K562 (cell line): ENCODE measurements at regions not wholly inside any gene's neighbourhood (a gene's known extent, or its start where the extent isn't known, plus 50 kb on each side); places are given as distances from the start of the nearest gene placed in this dataset.

Experiments
- ATAC-seq: fragments of 200-7000 bp; cut with Tn5 transposase; 3 replicates; pipeline ENCODE4 v1.9.1; 2020; ENCODE audit warnings: moderate library complexity
- BruUV-seq: library from RNA; stranded (reverse); fragments of 400-500 nt; replicated peaks from 2 replicates; lab custom pipeline; 2021; lab: Mats Ljungman, UMichigan
- CTCF ChIA-PET: fragments of 300-600 bp; formaldehyde crosslinking; extraction: SDS; loops from one replicate; lab custom pipeline; 2021; ENCODE audit warnings: low intra/inter-chr PET ratio; lab: Yijun Ruan, JAX
- POLR2A ChIA-PET: fragments of 300-600, 350-650 bp; sonication (Branson Sonifier 250); formaldehyde crosslinking; extraction: SDS; loops from one replicate; lab custom pipeline; 2021; ENCODE audit warnings: antibody characterized with exemption, inconsistent platforms; lab: Yijun Ruan, JAX
- DNase-seq, 4 experiments: peaks; one replicate each; pipeline versions ENCODE4 v3.0.0 to v3.0.0-alpha.2; 2011 to 2018; ENCODE audit warnings: low spot score in 3 of 4, mixed read lengths in 3 of 4; ENCODE audit errors: extremely low read depth in 1 of 4
- FAIRE-seq: peaks from 2 replicates; lab custom pipeline; 2011; peaks lifted over from hg19 to GRCh38; lab: Jason Lieb, UNC
- H2AFZ ChIP-seq: 2 replicates; pipeline ENCODE4 v1.6.0; 2011; ENCODE audit warnings: low read depth, low read length, control low read depth, inconsistent platforms
- H3K27ac ChIP-seq: fragments of 200-600 bp; 3 replicates; pipeline ENCODE4 v1.8.0; 2011; ENCODE audit warnings: low read depth, mild to moderate bottlenecking, control low read depth, inconsistent platforms, low read length, moderate library complexity, mixed read lengths; ENCODE audit errors: extremely low read depth
- H3K27me3 ChIP-seq, 2 experiments: fragments of 300-600 bp in 1 of 2; 2 replicates in 1 of 2; 3 replicates in 1 of 2; pipeline versions ENCODE4 v1.6.0 to v1.8.0; 2011; ENCODE audit warnings: inconsistent platforms in 2 of 2, low read length in 2 of 2, mild to moderate bottlenecking in 1 of 2, mixed read lengths in 1 of 2, moderate library complexity in 1 of 2; ENCODE audit not compliant: control insufficient read depth in 2 of 2, insufficient read depth in 2 of 2
- H3K36me3 ChIP-seq: fragments of 300-600 bp; 3 replicates; pipeline ENCODE4 v1.8.0; 2011; ENCODE audit warnings: mild to moderate bottlenecking, low read length, inconsistent platforms; ENCODE audit not compliant: control insufficient read depth, insufficient read depth
- H3K4me1 ChIP-seq, 2 experiments: fragments of 200-600 bp in 1 of 2; replicated peaks in 1 of 2; 2 replicates in 1 of 2; 3 replicates in 1 of 2; pipeline versions ENCODE4 v1.5.1 to v1.8.0; 2011; ENCODE audit warnings: inconsistent platforms in 2 of 2, low read length in 2 of 2, mild to moderate bottlenecking in 1 of 2, mixed read lengths in 1 of 2, moderate library complexity in 1 of 2; ENCODE audit not compliant: control insufficient read depth in 2 of 2, insufficient read depth in 2 of 2
- H3K4me2 ChIP-seq: 2 replicates; pipeline ENCODE4 v1.6.1; 2011; ENCODE audit warnings: low read length, control low read depth, inconsistent platforms, mixed read lengths; ENCODE audit not compliant: insufficient read depth
- H3K4me3 ChIP-seq: fragments of 200-600 bp; sonication (generic), shearing (Covaris generic); 2 replicates; pipeline ENCODE4 v1.5.1; 2016; ENCODE audit warnings: control low read depth, inconsistent platforms
- H3K79me2 ChIP-seq: fragments of 200-600 bp; 3 replicates; pipeline ENCODE4 v1.8.0; 2011; ENCODE audit warnings: low read length, inconsistent platforms; ENCODE audit not compliant: control insufficient read depth, insufficient read depth
- H3K9ac ChIP-seq, 2 experiments: 2 replicates each; pipeline versions ENCODE4 v1.6.0 to v1.6.1; 2011; ENCODE audit warnings: low read depth in 2 of 2, low read length in 2 of 2, control low read depth in 1 of 2, inconsistent platforms in 1 of 2, mild to moderate bottlenecking in 1 of 2, mixed read lengths in 1 of 2; ENCODE audit not compliant: insufficient read depth in 1 of 2
- H3K9me1 ChIP-seq: one replicate; pipeline ENCODE4 v1.6.0; 2011; ENCODE audit warnings: inconsistent platforms, mild to moderate bottlenecking, low read length, moderate library complexity; ENCODE audit not compliant: control insufficient read depth, insufficient read depth
- H3K9me3 ChIP-seq: replicated peaks from 2 replicates; pipeline ENCODE4 v1.5.1; 2011; ENCODE audit warnings: low read depth, low read length, inconsistent platforms; ENCODE audit not compliant: control insufficient read depth, insufficient read depth
- H4K20me1 ChIP-seq: replicated peaks from 2 replicates; pipeline ENCODE4 v1.6.1; 2011; ENCODE audit warnings: low read length, inconsistent platforms, mixed read lengths; ENCODE audit not compliant: control insufficient read depth, insufficient read depth
- BRD9 ChIP-seq: fragments of 450-650 bp; IDR thresholded peaks from 2 replicates; pipeline ENCODE4 v1.6.1; 2018; ENCODE audit warnings: low read depth; ENCODE audit not compliant: partially characterized antibody
- FOXJ3 ChIP-seq: sonication (generic); formaldehyde crosslinking; IDR thresholded peaks from 2 replicates; pipeline ENCODE4 v1.4.0; 2020; ENCODE audit warnings: mild to moderate bottlenecking, missing genetic modification reagents
- LCOR ChIP-seq: sonication (generic); formaldehyde crosslinking; IDR thresholded peaks from 2 replicates; pipeline ENCODE4 v1.8.0; 2022; ENCODE audit warnings: mild to moderate bottlenecking, missing genetic modification reagents
- MED1 ChIP-seq: sonication (generic); formaldehyde crosslinking; IDR thresholded peaks from 2 replicates; pipeline ENCODE4 v1.8.1; 2023; ENCODE audit warnings: missing genetic modification reagents, borderline replicate concordance
- MEIS2 ChIP-seq: fragments of 450-650 bp; IDR thresholded peaks from 2 replicates; pipeline ENCODE4 v1.6.1; 2014; ENCODE audit warnings: mild to moderate bottlenecking; ENCODE audit not compliant: partially characterized antibody
- NFATC3 ChIP-seq: fragments of 450-650 bp; IDR thresholded peaks from 2 replicates; pipeline ENCODE4 v1.6.1; 2017; ENCODE audit warnings: mild to moderate bottlenecking
- RBM39 ChIP-seq: fragments of 200-400 bp; formaldehyde crosslinking; optimal IDR thresholded peaks from 2 replicates; pipeline ENCODE3; 2018; ENCODE audit warnings: low read depth, low read length
- SAP30 ChIP-seq: fragments of 200-600 bp; sonication (generic); IDR thresholded peaks from 2 replicates; pipeline ENCODE4 v1.6.1; 2012; ENCODE audit warnings: borderline replicate concordance, low read depth, mild to moderate bottlenecking, moderate library complexity, low read length, control low read depth, inconsistent platforms; ENCODE audit not compliant: insufficient read depth, poor library complexity, severe bottlenecking
- SMARCB1 ChIP-seq: IDR thresholded peaks from 2 replicates; pipeline ENCODE4 v1.6.1; 2011; ENCODE audit warnings: improper control_type of control experiment, low read depth; ENCODE audit not compliant: insufficient read length
- SP1 ChIP-seq: sonication (generic); formaldehyde crosslinking; IDR thresholded peaks from 2 replicates; pipeline ENCODE4 v1.8.1; 2022; ENCODE audit warnings: mild to moderate bottlenecking, missing genetic modification reagents
- WHSC1 ChIP-seq: IDR thresholded peaks from one replicate; pipeline ENCODE4 v1.6.1; 2012; ENCODE audit warnings: low read length, control low read depth, inconsistent platforms
- XRCC5 ChIP-seq: fragments of 200-400 bp; formaldehyde crosslinking; IDR thresholded peaks from 2 replicates; pipeline ENCODE4 v1.6.1; 2017; ENCODE audit warnings: low read depth, mild to moderate bottlenecking, low read length
- ZNF224 ChIP-seq: sonication (generic); formaldehyde crosslinking; IDR thresholded peaks from 2 replicates; pipeline ENCODE4 v1.8.0; 2022; ENCODE audit warnings: mild to moderate bottlenecking, missing genetic modification reagents
- WGBS: fragments of 100-300 bp; shearing (Covaris generic); methylation state at CpG from one replicate; pipeline ENCODE4 v1.1.6; 2016; ENCODE audit warnings: low coverage, mixed read lengths; ENCODE audit not compliant: insufficient coverage; ENCODE audit errors: missing lambda C conversion rate; 5-methylcytosine and 5-hydroxymethylcytosine counted together
- in situ Hi-C: fragments of 300-500 bp; cut with MboI; formaldehyde crosslinking; loops from 4 replicates; pipeline ENCODE4 v1.15.0; 2018; ENCODE audit warnings: inconsistent platforms, mixed read lengths
- intact Hi-C: fragments of 100-400 bp; cut with micrococcal nuclease; formaldehyde crosslinking; loops from 2 replicates; pipeline ENCODE4 v1.14.2; 2022
- TF ChIP-seq, protein P1 (sequence below): sonication (generic); formaldehyde crosslinking; IDR thresholded peaks from 2 replicates; pipeline ENCODE4 v1.8.0; 2022; ENCODE audit warnings: mild to moderate bottlenecking, missing genetic modification reagents
- TF ChIP-seq, protein P2 (sequence below): fragments of 450-650 bp; formaldehyde crosslinking; IDR thresholded peaks from 2 replicates; pipeline ENCODE4 v1.4.0; 2022; ENCODE audit warnings: mild to moderate bottlenecking, moderate library complexity
- TF ChIP-seq, protein P3 (sequence below): fragments of 150-350 bp; IDR thresholded peaks from 2 replicates; pipeline ENCODE4 v1.6.1; 2014; ENCODE audit warnings: low read depth, mild to moderate bottlenecking, low read length, borderline replicate concordance
- TF ChIP-seq, protein P4 (sequence below): fragments of 450-650 bp; formaldehyde crosslinking; IDR thresholded peaks from 2 replicates; pipeline ENCODE4 v1.4.0; 2020; ENCODE audit warnings: mild to moderate bottlenecking, moderate library complexity

DNA sequence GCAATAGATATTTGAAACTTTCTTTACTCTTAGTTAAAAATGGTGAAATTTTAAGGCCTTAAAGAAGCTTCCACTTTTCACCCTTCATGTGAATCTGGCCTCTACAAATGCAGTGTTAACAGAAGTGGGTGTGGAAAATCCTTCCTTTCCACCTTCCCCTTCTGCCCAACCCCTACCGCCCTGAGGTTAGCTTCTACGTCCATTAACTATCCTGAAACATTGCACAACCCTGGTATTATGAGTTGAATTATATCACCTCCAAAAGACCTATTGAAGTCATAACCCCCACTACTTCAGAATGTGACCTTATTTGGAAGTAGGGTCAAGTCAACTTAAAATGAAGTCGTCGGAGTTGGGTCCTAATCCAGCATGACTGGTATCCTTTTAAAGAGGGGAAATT, 80.8 kb upstream of the ACSL3 start:
- Histone ChIP-seq H3K27me3 (no peaks in the 10 kb centered on the region), H3K4me2 (no peak overlapping the region), H3K4me1 (0 out of 5 replicates have a peak, but pooled peaks cover 0 to 2% of the 10 kb centered on the region in 2 experiments), H3K27ac (no peak overlapping the region), H3K9me1 (no peaks in the 10 kb centered on the region)
- in situ Hi-C loops: no loop called here
- DNase-seq (no peak), FAIRE-seq (no peak), ATAC-seq (no peak)
- POLR2A ChIA-PET: interaction anchor here (1.0 kb wide), 1 partner anchor 10 kb away, joined by 3 read pairs; no protein-coding TSS in a partner anchor
- TF ChIP-seq NFATC3 (no peak), SMARCB1 (no peak), SP1 (CRISPR knock-in tag) (no peak), ZNF224 (CRISPR knock-in tag) (no peak), FOXJ3 (CRISPR knock-in tag) (no peak), BRD9 (no peak), MEIS2 (no peak), LCOR (CRISPR knock-in tag) (no peak), WHSC1 (no peak), SAP30 (no peak), MED1 (CRISPR knock-in tag) (no peak), XRCC5 (no peak), RBM39 (no peak)
- TF ChIP-seq, protein P1, sequence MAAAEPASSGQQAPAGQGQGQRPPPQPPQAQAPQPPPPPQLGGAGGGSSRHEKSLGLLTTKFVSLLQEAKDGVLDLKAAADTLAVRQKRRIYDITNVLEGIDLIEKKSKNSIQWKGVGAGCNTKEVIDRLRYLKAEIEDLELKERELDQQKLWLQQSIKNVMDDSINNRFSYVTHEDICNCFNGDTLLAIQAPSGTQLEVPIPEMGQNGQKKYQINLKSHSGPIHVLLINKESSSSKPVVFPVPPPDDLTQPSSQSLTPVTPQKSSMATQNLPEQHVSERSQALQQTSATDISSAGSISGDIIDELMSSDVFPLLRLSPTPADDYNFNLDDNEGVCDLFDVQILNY: no peak
- TF ChIP-seq, protein P2, sequence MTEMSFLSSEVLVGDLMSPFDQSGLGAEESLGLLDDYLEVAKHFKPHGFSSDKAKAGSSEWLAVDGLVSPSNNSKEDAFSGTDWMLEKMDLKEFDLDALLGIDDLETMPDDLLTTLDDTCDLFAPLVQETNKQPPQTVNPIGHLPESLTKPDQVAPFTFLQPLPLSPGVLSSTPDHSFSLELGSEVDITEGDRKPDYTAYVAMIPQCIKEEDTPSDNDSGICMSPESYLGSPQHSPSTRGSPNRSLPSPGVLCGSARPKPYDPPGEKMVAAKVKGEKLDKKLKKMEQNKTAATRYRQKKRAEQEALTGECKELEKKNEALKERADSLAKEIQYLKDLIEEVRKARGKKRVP: no peak
- TF ChIP-seq, protein P3, sequence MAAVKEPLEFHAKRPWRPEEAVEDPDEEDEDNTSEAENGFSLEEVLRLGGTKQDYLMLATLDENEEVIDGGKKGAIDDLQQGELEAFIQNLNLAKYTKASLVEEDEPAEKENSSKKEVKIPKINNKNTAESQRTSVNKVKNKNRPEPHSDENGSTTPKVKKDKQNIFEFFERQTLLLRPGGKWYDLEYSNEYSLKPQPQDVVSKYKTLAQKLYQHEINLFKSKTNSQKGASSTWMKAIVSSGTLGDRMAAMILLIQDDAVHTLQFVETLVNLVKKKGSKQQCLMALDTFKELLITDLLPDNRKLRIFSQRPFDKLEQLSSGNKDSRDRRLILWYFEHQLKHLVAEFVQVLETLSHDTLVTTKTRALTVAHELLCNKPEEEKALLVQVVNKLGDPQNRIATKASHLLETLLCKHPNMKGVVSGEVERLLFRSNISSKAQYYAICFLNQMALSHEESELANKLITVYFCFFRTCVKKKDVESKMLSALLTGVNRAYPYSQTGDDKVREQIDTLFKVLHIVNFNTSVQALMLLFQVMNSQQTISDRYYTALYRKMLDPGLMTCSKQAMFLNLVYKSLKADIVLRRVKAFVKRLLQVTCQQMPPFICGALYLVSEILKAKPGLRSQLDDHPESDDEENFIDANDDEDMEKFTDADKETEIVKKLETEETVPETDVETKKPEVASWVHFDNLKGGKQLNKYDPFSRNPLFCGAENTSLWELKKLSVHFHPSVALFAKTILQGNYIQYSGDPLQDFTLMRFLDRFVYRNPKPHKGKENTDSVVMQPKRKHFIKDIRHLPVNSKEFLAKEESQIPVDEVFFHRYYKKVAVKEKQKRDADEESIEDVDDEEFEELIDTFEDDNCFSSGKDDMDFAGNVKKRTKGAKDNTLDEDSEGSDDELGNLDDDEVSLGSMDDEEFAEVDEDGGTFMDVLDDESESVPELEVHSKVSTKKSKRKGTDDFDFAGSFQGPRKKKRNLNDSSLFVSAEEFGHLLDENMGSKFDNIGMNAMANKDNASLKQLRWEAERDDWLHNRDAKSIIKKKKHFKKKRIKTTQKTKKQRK: no peak
- TF ChIP-seq, protein P4, sequence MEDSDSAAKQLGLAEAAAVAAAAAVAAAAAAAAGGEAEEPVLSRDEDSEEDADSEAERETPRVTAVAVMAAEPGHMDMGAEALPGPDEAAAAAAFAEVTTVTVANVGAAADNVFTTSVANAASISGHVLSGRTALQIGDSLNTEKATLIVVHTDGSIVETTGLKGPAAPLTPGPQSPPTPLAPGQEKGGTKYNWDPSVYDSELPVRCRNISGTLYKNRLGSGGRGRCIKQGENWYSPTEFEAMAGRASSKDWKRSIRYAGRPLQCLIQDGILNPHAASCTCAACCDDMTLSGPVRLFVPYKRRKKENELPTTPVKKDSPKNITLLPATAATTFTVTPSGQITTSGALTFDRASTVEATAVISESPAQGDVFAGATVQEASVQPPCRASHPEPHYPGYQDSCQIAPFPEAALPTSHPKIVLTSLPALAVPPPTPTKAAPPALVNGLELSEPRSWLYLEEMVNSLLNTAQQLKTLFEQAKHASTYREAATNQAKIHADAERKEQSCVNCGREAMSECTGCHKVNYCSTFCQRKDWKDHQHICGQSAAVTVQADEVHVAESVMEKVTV: no peak
- TF ChIP-seq, all 486 proteins: peak for 0
- no peaks in the 10 kb centered on the region for H4K20me1 ChIP-seq
- no TSS peak for BruUV-seq
- H3K9ac ChIP-seq: no peak overlapping the region
- H3K36me3 ChIP-seq: no peaks in the 10 kb centered on the region
- WGBS: 43% methylated on average over 4 of the region's 4 CpGs
- CTCF ChIA-PET: no interaction called here
- intact Hi-C loops: no loop called here
- no peaks in the 10 kb centered on the region for H3K79me2 ChIP-seq
- no peak overlapping the region for H2AFZ ChIP-seq
- H3K4me3 ChIP-seq: no peak overlapping the region
- no peaks in the 10 kb centered on the region for H3K9me3 ChIP-seq
